NCI-H345 (cell line): ENCODE measurements at regions not wholly inside any gene's neighbourhood (a gene's known extent, or its start where the extent isn't known, plus 50 kb on each side); places are given as distances from the start of the nearest gene placed in this dataset.

Experiments used
- DNase-seq: peaks from one replicate; lab custom pipeline; 2025; lab: John Stamatoyannopoulos, UW

- DNase-seq: no peak
Observed at GRCh38 chr9:8262625-8263622, 463.3 kb upstream of the DMAC1 start.

- DNase-seq: no peak
Observed at GRCh38 chr9:8261737-8262136, 462.2 kb upstream of the DMAC1 start.

GRCh38 chr9:8259028-8259427 lies 459.4 kb upstream of the DMAC1 start:
- DNase-seq: no peak

GRCh38 chr9:8256880-8257279 lies 457.3 kb upstream of the DMAC1 start:
- no peak for DNase-seq

- DNase-seq: no peak
Observed at GRCh38 chr9:8255850-8256249, 456.3 kb upstream of the DMAC1 start.

GRCh38 chr9:8254541-8254940 lies 455.0 kb upstream of the DMAC1 start:
- no peak for DNase-seq

GRCh38 chr9:8252445-8252844 lies 452.9 kb upstream of the DMAC1 start:
- DNase-seq: no peak

GRCh38 chr9:8251566-8251965 lies 452.0 kb upstream of the DMAC1 start:
- DNase-seq: no peak

- no peak for DNase-seq
Observed at GRCh38 chr9:8244505-8245092, 445.0 kb upstream of the DMAC1 start.

- no peak for DNase-seq
Observed at GRCh38 chr9:8241201-8241600, 441.6 kb upstream of the DMAC1 start.

GRCh38 chr9:8237096-8237495 lies 437.5 kb upstream of the DMAC1 start:
- no peak for DNase-seq

- no peak for DNase-seq
Observed at GRCh38 chr9:8235489-8235888, 435.9 kb upstream of the DMAC1 start.

- no peak for DNase-seq
Observed at GRCh38 chr9:8234316-8234715, 434.7 kb upstream of the DMAC1 start.

GRCh38 chr9:8232726-8233125 lies 433.1 kb upstream of the DMAC1 start:
- no peak for DNase-seq

GRCh38 chr9:8229226-8229625 lies 429.6 kb upstream of the DMAC1 start:
- DNase-seq: no peak

- no peak for DNase-seq
Observed at GRCh38 chr9:8224381-8224801, 424.8 kb upstream of the DMAC1 start.

GRCh38 chr9:8223861-8224260 lies 424.3 kb upstream of the DMAC1 start:
- no peak for DNase-seq

- no peak for DNase-seq
Observed at GRCh38 chr9:8221462-8221861, 421.9 kb upstream of the DMAC1 start.

GRCh38 chr9:8208465-8208864 lies 408.9 kb upstream of the DMAC1 start:
- no peak for DNase-seq

GRCh38 chr9:8207596-8207995 lies 408.0 kb upstream of the DMAC1 start:
- no peak for DNase-seq

GRCh38 chr9:8206720-8207119 lies 407.1 kb upstream of the DMAC1 start:
- no peak for DNase-seq

GRCh38 chr9:8205576-8205975 lies 406.0 kb upstream of the DMAC1 start:
- no peak for DNase-seq

GRCh38 chr9:8189881-8190280 lies 390.3 kb upstream of the DMAC1 start:
- no peak for DNase-seq
